ENCODE measurements at regions not wholly inside any gene's neighbourhood (a gene's known extent, or its start where the extent isn't known, plus 50 kb on each side); places are given as distances from the start of the nearest gene placed in this dataset.

GRCh38 chr12:33115716-33116115 lies 219.1 kb upstream of the PKP2 start:
- TF ChIP-seq, protein P1, sequence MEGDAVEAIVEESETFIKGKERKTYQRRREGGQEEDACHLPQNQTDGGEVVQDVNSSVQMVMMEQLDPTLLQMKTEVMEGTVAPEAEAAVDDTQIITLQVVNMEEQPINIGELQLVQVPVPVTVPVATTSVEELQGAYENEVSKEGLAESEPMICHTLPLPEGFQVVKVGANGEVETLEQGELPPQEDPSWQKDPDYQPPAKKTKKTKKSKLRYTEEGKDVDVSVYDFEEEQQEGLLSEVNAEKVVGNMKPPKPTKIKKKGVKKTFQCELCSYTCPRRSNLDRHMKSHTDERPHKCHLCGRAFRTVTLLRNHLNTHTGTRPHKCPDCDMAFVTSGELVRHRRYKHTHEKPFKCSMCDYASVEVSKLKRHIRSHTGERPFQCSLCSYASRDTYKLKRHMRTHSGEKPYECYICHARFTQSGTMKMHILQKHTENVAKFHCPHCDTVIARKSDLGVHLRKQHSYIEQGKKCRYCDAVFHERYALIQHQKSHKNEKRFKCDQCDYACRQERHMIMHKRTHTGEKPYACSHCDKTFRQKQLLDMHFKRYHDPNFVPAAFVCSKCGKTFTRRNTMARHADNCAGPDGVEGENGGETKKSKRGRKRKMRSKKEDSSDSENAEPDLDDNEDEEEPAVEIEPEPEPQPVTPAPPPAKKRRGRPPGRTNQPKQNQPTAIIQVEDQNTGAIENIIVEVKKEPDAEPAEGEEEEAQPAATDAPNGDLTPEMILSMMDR (IDR thresholded peaks at IDR 0.05; ENCODE audit: borderline replicate concordance, extremely low read depth, low read length, poor library complexity, severe bottlenecking): no peak
- no peak for TF ChIP-seq EZH2 (IDR thresholded peaks at IDR 0.05; ENCODE audit: borderline replicate concordance, low read depth, low read length, severe bottlenecking)

Measured in DND-41 (cell line).